ENCODE measurements at regions not wholly inside any gene's neighbourhood (a gene's known extent, or its start where the extent isn't known, plus 50 kb on each side); places are given as distances from the start of the nearest gene placed in this dataset.

DNA sequence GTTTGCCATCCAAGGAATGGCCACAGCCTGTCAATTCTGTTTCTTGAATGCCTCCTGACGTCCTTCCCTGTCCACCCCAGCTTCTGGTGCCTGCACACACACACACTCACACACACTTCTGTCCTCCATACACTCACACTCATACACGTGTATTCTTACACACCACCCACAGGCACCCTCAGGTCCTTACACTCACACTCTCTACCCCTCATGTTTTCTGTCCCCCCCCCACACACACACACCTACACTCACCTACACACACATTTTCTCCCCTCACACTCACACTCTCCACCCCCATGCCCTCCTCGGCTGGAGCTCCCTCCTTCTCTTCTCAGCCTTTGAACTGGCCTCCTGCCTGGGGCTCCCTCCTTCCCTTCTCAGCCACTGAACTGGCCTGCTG is 148.0 kb upstream of the SALL3 start:
- no peak overlapping the region for H3K4me3 ChIP-seq (ENCODE audit: low read depth, low read length)
- no peak for TF ChIP-seq CTCF (IDR thresholded peaks at IDR 0.05; ENCODE audit: low read depth, low read length)

GRCh38 chr18:78833833-78834232 is 145.8 kb upstream of the SALL3 start:
- no peak overlapping the region for H3K4me3 ChIP-seq (ENCODE audit: low read depth, low read length)
- TF ChIP-seq CTCF (IDR thresholded peaks at IDR 0.05; ENCODE audit: low read depth, low read length) = no peak

GRCh38 chr18:78836838-78837237 is 142.8 kb upstream of the SALL3 start:
- TF ChIP-seq CTCF (IDR thresholded peaks at IDR 0.05; ENCODE audit: low read depth, low read length) = no peak

GRCh38 chr18:78837754-78838153 is 141.9 kb upstream of the SALL3 start:
- TF ChIP-seq CTCF (IDR thresholded peaks at IDR 0.05; ENCODE audit: low read depth, low read length) = no peak
- H3K4me3 ChIP-seq (ENCODE audit: low read depth, low read length) = no peak overlapping the region

More at GRCh38 chr18:78836838-78837237, 142.8 kb upstream of the SALL3 start:
- H3K4me3 ChIP-seq (ENCODE audit: low read depth, low read length) = no peak overlapping the region

DNA sequence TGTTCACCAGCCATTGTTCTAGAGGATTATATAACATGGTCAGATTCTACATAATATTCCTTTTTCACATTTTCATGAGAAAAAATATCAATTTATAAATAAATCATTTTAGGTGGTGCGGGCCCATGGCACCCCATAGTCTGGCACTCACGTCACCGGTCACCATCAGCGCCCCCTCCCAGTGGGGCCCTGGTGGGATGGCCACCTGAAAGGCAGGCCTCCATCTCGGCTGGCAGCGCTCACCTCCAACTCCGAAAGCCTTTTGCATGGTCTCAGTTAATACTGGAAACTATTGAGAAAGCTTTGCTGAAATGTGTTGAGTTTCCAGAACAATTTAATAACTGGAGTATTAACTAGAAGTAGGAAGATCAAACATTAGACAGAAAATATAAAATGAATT is 141.4 kb upstream of the SALL3 start:
- no peak overlapping the region for H3K4me3 ChIP-seq (ENCODE audit: low read depth, low read length)
- TF ChIP-seq CTCF (IDR thresholded peaks at IDR 0.05; ENCODE audit: low read depth, low read length) = no peak

- TF ChIP-seq CTCF (IDR thresholded peaks at IDR 0.05; ENCODE audit: low read depth, low read length) = no peak
- H3K4me3 ChIP-seq (ENCODE audit: low read depth, low read length) = no peak overlapping the region
Measured at GRCh38 chr18:78849046-78849445, 130.6 kb upstream of the SALL3 start.

DNA sequence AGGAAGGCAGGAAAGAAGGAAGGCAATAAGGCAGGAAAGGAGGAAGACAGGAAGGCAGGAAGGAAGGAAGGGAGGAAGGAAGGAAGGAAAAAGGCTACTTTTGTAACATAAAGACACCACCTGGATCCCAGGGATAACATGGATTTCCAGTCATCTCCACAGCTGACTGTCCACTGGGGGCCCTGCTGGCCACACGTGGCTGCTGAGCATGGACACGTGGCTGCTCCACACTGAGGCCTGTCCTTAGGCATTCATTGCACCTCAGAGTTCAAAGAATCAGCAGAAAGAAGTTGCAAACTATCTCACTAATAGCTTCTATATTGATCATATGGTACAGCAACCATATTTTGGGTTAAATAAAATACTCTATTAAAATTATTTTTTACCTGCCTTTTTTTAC is 130.2 kb upstream of the SALL3 start:
- no peak overlapping the region for H3K4me3 ChIP-seq (ENCODE audit: low read depth, low read length)
- no peak for TF ChIP-seq CTCF (IDR thresholded peaks at IDR 0.05; ENCODE audit: low read depth, low read length)
